CD14-positive monocyte (primary cell): ENCODE measurements at regions not wholly inside any gene's neighbourhood (a gene's known extent, or its start where the extent isn't known, plus 50 kb on each side); places are given as distances from the start of the nearest gene placed in this dataset.

Experiments used
- DNase-seq, 3 donors: peaks; one replicate each; pipeline ENCODE4 v3.0.0-alpha.2; 2011 to 2022
- H2AFZ ChIP-seq: 2 replicates; pipeline ENCODE4 v1.6.0; 2012; ENCODE audit warnings: mild to moderate bottlenecking, low read depth, low read length, inconsistent platforms; ENCODE audit not compliant: insufficient read depth, poor library complexity, severe bottlenecking
- H3K27ac ChIP-seq, 2 donors: 1 replicate in 1 of 2; 2 replicates in 1 of 2; pipeline ENCODE4 v1.5.1; 2012 to 2013; ENCODE audit warnings: low read length in 2 of 2, control low read depth in 1 of 2, inconsistent platforms in 1 of 2, low read depth in 1 of 2, mild to moderate bottlenecking in 1 of 2
- H3K27me3 ChIP-seq, 2 donors: one replicate each; pipeline versions ENCODE4 v1.6.0 to v1.6.1; 2011 to 2013; ENCODE audit warnings: low read length in 2 of 2; ENCODE audit not compliant: control insufficient read depth in 2 of 2, insufficient read depth in 2 of 2
- H3K36me3 ChIP-seq, 2 donors: replicated peaks in 1 of 2; 1 replicate in 1 of 2; 2 replicates in 1 of 2; pipeline versions ENCODE4 v1.5.1 to v1.6.1; 2012 to 2013; ENCODE audit warnings: low read length in 2 of 2, control low read depth in 1 of 2, inconsistent platforms in 1 of 2, mild to moderate bottlenecking in 1 of 2; ENCODE audit not compliant: insufficient read depth in 2 of 2, control insufficient read depth in 1 of 2
- H3K4me1 ChIP-seq, 2 donors: 1 replicate in 1 of 2; 2 replicates in 1 of 2; pipeline versions ENCODE4 v1.5.1 to v1.6.1; 2012 to 2013; ENCODE audit warnings: low read length in 2 of 2, control low read depth in 1 of 2, inconsistent platforms in 1 of 2, mild to moderate bottlenecking in 1 of 2, moderate library complexity in 1 of 2; ENCODE audit not compliant: insufficient read depth in 2 of 2, control insufficient read depth in 1 of 2
- H3K4me2 ChIP-seq: replicated peaks from 2 replicates; pipeline ENCODE3; 2012; ENCODE audit warnings: low read length, moderate library complexity, mild to moderate bottlenecking; ENCODE audit not compliant: poor library complexity, severe bottlenecking; ENCODE audit errors: extremely low read depth
- H3K4me3 ChIP-seq, 3 experiments: fragments of 200-600 bp in 1 of 3; sonication (generic) in 1 of 3; replicated peaks in 1 of 3; 1 replicate in 2 of 3; 2 replicates in 1 of 3; pipeline ENCODE4 v1.5.1; 2011 to 2013; ENCODE audit warnings: low read length in 3 of 3, mild to moderate bottlenecking in 3 of 3, control low read depth in 2 of 3, low read depth in 2 of 3, inconsistent platforms in 1 of 3, moderate library complexity in 1 of 3
- H3K79me2 ChIP-seq: 2 replicates; pipeline ENCODE4 v1.6.0; 2012; ENCODE audit warnings: mild to moderate bottlenecking, control low read depth, inconsistent platforms, low read length, moderate library complexity; ENCODE audit not compliant: insufficient read depth
- H3K9ac ChIP-seq: 2 replicates; pipeline ENCODE4 v1.6.0; 2017; ENCODE audit warnings: low read length, mild to moderate bottlenecking; ENCODE audit not compliant: insufficient read depth, poor library complexity, severe bottlenecking
- H3K9me3 ChIP-seq, 2 donors: replicated peaks in 1 of 2; 1 replicate in 1 of 2; 2 replicates in 1 of 2; pipeline versions ENCODE4 v1.5.1 to v1.6.1; 2012 to 2013; ENCODE audit warnings: low read length in 2 of 2, control low read depth in 1 of 2; ENCODE audit not compliant: control insufficient read depth in 1 of 2, insufficient read depth in 1 of 2
- H4K20me1 ChIP-seq: 2 replicates; pipeline ENCODE4 v1.6.0; 2012; ENCODE audit warnings: mild to moderate bottlenecking, low read length, control low read depth, moderate library complexity; ENCODE audit not compliant: insufficient read depth
- H3K27ac Mint-ChIP-seq, 7 donors: one replicate each; pipeline ENCODE4 v1.8.0; 2020; ENCODE audit warnings: mild to moderate bottlenecking in 7 of 7, mixed read lengths in 7 of 7, moderate library complexity in 6 of 7, inconsistent platforms in 2 of 7
- H3K27me3 Mint-ChIP-seq, 3 donors: one replicate each; pipeline ENCODE4 v1.8.0; 2021 to 2022; ENCODE audit warnings: low read depth in 3 of 3, mild to moderate bottlenecking in 3 of 3, mixed read lengths in 3 of 3, moderate library complexity in 3 of 3, inconsistent platforms in 1 of 3
- H3K36me3 Mint-ChIP-seq, 2 donors: one replicate each; pipeline ENCODE4 v1.8.0; 2020; ENCODE audit warnings: mixed read lengths in 2 of 2, inconsistent platforms in 1 of 2, mild to moderate bottlenecking in 1 of 2
- H3K4me1 Mint-ChIP-seq: one replicate; pipeline ENCODE4 v1.8.0; 2020; ENCODE audit warnings: mild to moderate bottlenecking, mixed read lengths
- H3K4me3 Mint-ChIP-seq, 2 donors: one replicate each; pipeline ENCODE4 v1.8.0; 2020; ENCODE audit warnings: mild to moderate bottlenecking in 2 of 2, mixed read lengths in 2 of 2, moderate library complexity in 1 of 2
- H3K9me3 Mint-ChIP-seq, 7 donors: one replicate each; pipeline ENCODE4 v1.8.0; 2020 to 2022; ENCODE audit warnings: mixed read lengths in 7 of 7, mild to moderate bottlenecking in 6 of 7, moderate library complexity in 6 of 7, inconsistent platforms in 2 of 7
- WGBS: methylation state at CpG from one replicate; pipeline ENCODE4 v1.1.5; 2013; ENCODE audit warnings: missing lambda C conversion rate; ENCODE audit not compliant: insufficient coverage; 5-methylcytosine and 5-hydroxymethylcytosine counted together
- intact Hi-C, 2 donors: fragments of 100-400 bp; cut with micrococcal nuclease; formaldehyde crosslinking; loops; one replicate each; pipeline versions ENCODE4 v1.15.0 to v1.15.1; 2023
- TF ChIP-seq, protein P1 (sequence below): fragments of 200-600 bp; IDR thresholded peaks from one replicate; pipeline ENCODE4 v1.8.0; 2022; ENCODE audit warnings: antibody characterized with exemption, mild to moderate bottlenecking

DNA sequence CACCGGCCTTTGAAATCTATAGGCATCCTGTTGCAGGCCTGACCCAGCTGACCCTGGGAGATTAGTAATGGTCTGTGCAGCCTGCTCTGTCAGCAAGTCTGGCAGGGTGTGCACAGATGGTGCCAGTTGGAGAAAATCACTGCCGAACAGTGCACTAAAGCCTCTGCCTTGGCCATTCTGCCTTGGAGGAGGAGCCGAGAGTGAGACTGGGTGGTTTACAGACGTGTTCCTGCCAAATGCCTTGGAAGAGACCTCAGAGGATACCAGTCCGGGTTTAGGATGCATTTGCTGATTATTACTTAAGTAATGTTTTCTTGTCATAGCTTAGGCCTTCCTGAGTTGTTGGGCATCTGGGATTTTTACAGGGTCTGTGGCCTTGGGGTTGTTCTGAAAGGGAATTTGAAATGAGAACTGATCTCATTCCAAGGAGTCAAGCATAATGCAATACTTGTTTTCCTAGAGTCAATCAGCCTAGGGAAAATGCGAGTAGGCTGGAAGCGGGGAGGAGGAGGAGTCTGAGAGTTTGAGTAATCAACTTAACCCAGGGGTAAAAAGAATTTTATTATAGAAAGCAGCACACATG is 292.1 kb downstream of the SOX4 start:
- H3K9me3 Mint-ChIP-seq: peaks cover 0 to 10% (median 2%) of the 10 kb centered on the region in 7 donors

DNA sequence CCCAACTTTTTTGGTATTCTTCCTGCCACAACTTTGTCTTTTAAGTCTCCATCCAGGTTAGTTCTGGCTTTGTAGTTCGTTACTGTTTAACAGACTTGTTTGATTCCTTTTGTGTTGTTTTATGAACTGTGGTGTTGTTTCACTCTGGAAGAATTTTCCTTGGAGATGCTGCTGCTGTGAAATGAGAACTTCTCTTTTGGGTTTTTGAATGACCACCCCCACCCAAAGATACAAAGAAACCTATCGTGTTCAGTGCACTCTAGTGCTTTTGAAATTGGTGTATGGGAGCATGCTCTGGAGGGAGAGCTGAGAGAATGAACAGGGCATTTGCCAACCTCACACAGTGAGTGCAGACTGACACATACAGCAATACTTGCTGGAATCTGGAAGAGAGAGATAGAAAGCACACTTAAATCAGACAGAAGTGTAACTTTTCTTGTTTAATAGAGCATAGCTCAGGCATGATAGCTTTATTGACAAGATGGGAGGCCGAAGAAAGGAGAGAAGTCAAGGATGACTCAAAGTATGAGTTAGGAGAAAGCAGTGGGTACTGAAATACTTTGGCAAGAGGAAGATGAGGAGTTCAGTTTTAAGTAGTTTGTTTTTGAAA is 293.1 kb downstream of the SOX4 start:
- Histone ChIP-seq H2AFZ (no peak overlapping the region), H3K4me1 (no peaks in the 10 kb centered on the region), H3K4me2 (no peak overlapping the region), H4K20me1 (no peaks in the 10 kb centered on the region), H3K4me3 (no peak overlapping the region), H3K36me3 (no peaks in the 10 kb centered on the region), H3K79me2 (no peaks in the 10 kb centered on the region), H3K9ac (no peak overlapping the region), H3K27ac (no peak overlapping the region), H3K9me3 (no peaks in the 10 kb centered on the region), H3K27me3 (no peaks in the 10 kb centered on the region)
- 100% methylated on average over 1 of the region's 3 CpGs for WGBS
- H3K4me1 Mint-ChIP-seq: no peaks in the 10 kb centered on the region
- no peak overlapping the region for H3K27ac Mint-ChIP-seq
- H3K36me3 Mint-ChIP-seq: no peaks in the 10 kb centered on the region
- TF ChIP-seq, protein P1, sequence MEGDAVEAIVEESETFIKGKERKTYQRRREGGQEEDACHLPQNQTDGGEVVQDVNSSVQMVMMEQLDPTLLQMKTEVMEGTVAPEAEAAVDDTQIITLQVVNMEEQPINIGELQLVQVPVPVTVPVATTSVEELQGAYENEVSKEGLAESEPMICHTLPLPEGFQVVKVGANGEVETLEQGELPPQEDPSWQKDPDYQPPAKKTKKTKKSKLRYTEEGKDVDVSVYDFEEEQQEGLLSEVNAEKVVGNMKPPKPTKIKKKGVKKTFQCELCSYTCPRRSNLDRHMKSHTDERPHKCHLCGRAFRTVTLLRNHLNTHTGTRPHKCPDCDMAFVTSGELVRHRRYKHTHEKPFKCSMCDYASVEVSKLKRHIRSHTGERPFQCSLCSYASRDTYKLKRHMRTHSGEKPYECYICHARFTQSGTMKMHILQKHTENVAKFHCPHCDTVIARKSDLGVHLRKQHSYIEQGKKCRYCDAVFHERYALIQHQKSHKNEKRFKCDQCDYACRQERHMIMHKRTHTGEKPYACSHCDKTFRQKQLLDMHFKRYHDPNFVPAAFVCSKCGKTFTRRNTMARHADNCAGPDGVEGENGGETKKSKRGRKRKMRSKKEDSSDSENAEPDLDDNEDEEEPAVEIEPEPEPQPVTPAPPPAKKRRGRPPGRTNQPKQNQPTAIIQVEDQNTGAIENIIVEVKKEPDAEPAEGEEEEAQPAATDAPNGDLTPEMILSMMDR: no peak
- H3K9me3 Mint-ChIP-seq: peaks cover 0 to 7% (median 2%) of the 10 kb centered on the region in 7 donors
- no peaks in the 10 kb centered on the region for H3K27me3 Mint-ChIP-seq
- DNase-seq: no peak
- no peak overlapping the region for H3K4me3 Mint-ChIP-seq
- intact Hi-C loops: no loop called here

More for the DNA sequence above, 292.1 kb downstream of the SOX4 start:
- H4K20me1 ChIP-seq: no peaks in the 10 kb centered on the region
- H3K36me3 ChIP-seq: no peaks in the 10 kb centered on the region
- peaks cover 0 to 2% (median 0%) of the 10 kb centered on the region in 3 donors for H3K27me3 Mint-ChIP-seq
- H3K27ac Mint-ChIP-seq: no peak overlapping the region
- H3K9me3 ChIP-seq: no peaks in the 10 kb centered on the region
- no peak for DNase-seq
- H3K27me3 ChIP-seq: no peaks in the 10 kb centered on the region
- no peak overlapping the region for H3K4me3 Mint-ChIP-seq
- H2AFZ ChIP-seq: no peak overlapping the region
- no peaks in the 10 kb centered on the region for H3K36me3 Mint-ChIP-seq
- H3K27ac ChIP-seq: no peak overlapping the region
- no peaks in the 10 kb centered on the region for H3K4me1 Mint-ChIP-seq
- H3K4me2 ChIP-seq: no peak overlapping the region
- TF ChIP-seq, protein P1: no peak
- no peak overlapping the region for H3K9ac ChIP-seq
- intact Hi-C loops: no loop called here
- 96% methylated on average over 6 of the region's 7 CpGs for WGBS
- no peaks in the 10 kb centered on the region for H3K79me2 ChIP-seq
- no peaks in the 10 kb centered on the region for H3K4me1 ChIP-seq
- H3K4me3 ChIP-seq: no peak overlapping the region
